ENCODE measurements at regions not wholly inside any gene's neighbourhood (a gene's known extent, or its start where the extent isn't known, plus 50 kb on each side); places are given as distances from the start of the nearest gene placed in this dataset.

- H3K36me3 ChIP-seq (ENCODE audit: control insufficient read depth in 2 of 2, extremely low read depth in 1 of 2, insufficient read depth in 2 of 2, low read length in 2 of 2), result no peaks in the 10 kb centered on the region
- no peaks in the 10 kb centered on the region for H3K27me3 ChIP-seq (ENCODE audit: control insufficient read depth, extremely low read depth, insufficient read depth, low read length)
- FAIRE-seq (no peak), DNase-seq (ENCODE audit: low read depth, low spot score) (no peak)
- H4K20me1 ChIP-seq (ENCODE audit: control insufficient read depth, extremely low read depth, insufficient read depth, low read length), result no peaks in the 10 kb centered on the region
- no peaks in the 10 kb centered on the region for H3K79me2 ChIP-seq (ENCODE audit: control insufficient read depth, insufficient read depth, low read length)
- no peaks in the 10 kb centered on the region for H3K9me1 ChIP-seq (ENCODE audit: control insufficient read depth, extremely low read depth, insufficient read depth, low read length)
- H3K4me1 ChIP-seq (ENCODE audit: control insufficient read depth, extremely low read depth, insufficient read depth, low read length), result peaks cover 5% of the 10 kb centered on the region
- no peak overlapping the region for H3K4me3 ChIP-seq (ENCODE audit: control insufficient read depth in 2 of 3, extremely low read depth in 1 of 3, insufficient read depth in 2 of 3, low read depth in 1 of 3, low read length in 3 of 3)
- TF ChIP-seq CTCF (optimal IDR thresholded peaks at IDR 0.05 in 1 of 3, IDR thresholded peaks at IDR 0.05 in 1 of 3, conservative IDR thresholded peaks at IDR 0.05 in 1 of 3; ENCODE audit: extremely low read depth in 1 of 3, insufficient read depth in 2 of 3, low read length in 3 of 3) (no peak), EZH2 (IDR thresholded peaks at IDR 0.05; ENCODE audit: low read length) (no peak)
- no peak overlapping the region for H3K4me2 ChIP-seq (ENCODE audit: control insufficient read depth, extremely low read depth, insufficient read depth, low read depth, low read length)
- no peak overlapping the region for H2AFZ ChIP-seq (ENCODE audit: control insufficient read depth, low read length)
- H3K9ac ChIP-seq (ENCODE audit: control insufficient read depth, extremely low read depth, insufficient read depth, low read length), result no peak overlapping the region
- no peak overlapping the region for H3K27ac ChIP-seq (ENCODE audit: control insufficient read depth, insufficient read depth, low read length)
- dilution Hi-C loops (cut with MboI; ENCODE audit: extremely low pct_ligation_motif_present, low sequenced_read_pairs), result no loop called here
- H3K9me3 ChIP-seq (ENCODE audit: control insufficient read depth, low read depth, low read length), result no peaks in the 10 kb centered on the region
These were observed 218.8 kb downstream of the IPMK start for GRCh38 chr10:58048936-58049335.

DNA sequence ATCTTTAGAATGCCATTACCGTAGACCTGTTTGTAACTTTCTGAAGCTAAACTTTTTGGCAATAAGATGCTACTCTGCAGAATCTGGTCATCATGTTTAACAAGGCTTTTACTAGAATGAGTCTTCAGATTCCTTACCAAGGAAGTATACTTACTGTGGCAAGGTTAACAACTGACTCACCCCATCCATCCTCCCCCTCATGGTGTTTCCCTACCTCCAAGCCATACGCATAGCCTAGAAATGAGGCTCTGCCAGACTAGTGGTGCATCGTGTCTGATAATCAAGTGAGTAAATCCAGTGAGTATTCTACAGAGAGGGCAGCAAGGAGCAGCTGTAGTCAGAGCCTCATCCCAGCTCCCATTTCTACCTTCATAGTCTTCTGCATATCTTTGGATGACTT is 223.6 kb downstream of the IPMK start:
- Histone ChIP-seq H3K9ac (ENCODE audit: control insufficient read depth, extremely low read depth, insufficient read depth, low read length) (no peak overlapping the region), H3K9me3 (ENCODE audit: control insufficient read depth, low read depth, low read length) (peaks cover 5% of the 10 kb centered on the region), H3K36me3 (ENCODE audit: control insufficient read depth in 2 of 2, extremely low read depth in 1 of 2, insufficient read depth in 2 of 2, low read length in 2 of 2) (no peaks in the 10 kb centered on the region), H3K4me2 (ENCODE audit: control insufficient read depth, extremely low read depth, insufficient read depth, low read depth, low read length) (no peak overlapping the region), H3K4me3 (ENCODE audit: control insufficient read depth in 2 of 3, extremely low read depth in 1 of 3, insufficient read depth in 2 of 3, low read depth in 1 of 3, low read length in 3 of 3) (no peak overlapping the region), H2AFZ (ENCODE audit: control insufficient read depth, low read length) (no peak overlapping the region), H3K27ac (ENCODE audit: control insufficient read depth, insufficient read depth, low read length) (no peak overlapping the region), H4K20me1 (ENCODE audit: control insufficient read depth, extremely low read depth, insufficient read depth, low read length) (no peaks in the 10 kb centered on the region), H3K9me1 (ENCODE audit: control insufficient read depth, extremely low read depth, insufficient read depth, low read length) (no peaks in the 10 kb centered on the region), H3K79me2 (ENCODE audit: control insufficient read depth, insufficient read depth, low read length) (no peaks in the 10 kb centered on the region), H3K27me3 (ENCODE audit: control insufficient read depth, extremely low read depth, insufficient read depth, low read length) (no peaks in the 10 kb centered on the region), H3K4me1 (ENCODE audit: control insufficient read depth, extremely low read depth, insufficient read depth, low read length) (no peaks in the 10 kb centered on the region)
- peak in 1 of 3 experiments; percentile 3 for TF ChIP-seq CTCF (optimal IDR thresholded peaks at IDR 0.05 in 1 of 3, IDR thresholded peaks at IDR 0.05 in 1 of 3, conservative IDR thresholded peaks at IDR 0.05 in 1 of 3; ENCODE audit: extremely low read depth in 1 of 3, insufficient read depth in 2 of 3, low read length in 3 of 3)
- no peak for TF ChIP-seq EZH2 (IDR thresholded peaks at IDR 0.05; ENCODE audit: low read length)
- dilution Hi-C loops (cut with MboI; ENCODE audit: extremely low pct_ligation_motif_present, low sequenced_read_pairs), result no loop called here
- FAIRE-seq, result peak; percentile 75
- DNase-seq (ENCODE audit: low read depth, low spot score), result no peak

Measured in keratinocyte (primary cell).